Mesenchymal stem cell (in vitro differentiated cells and primary cell): ENCODE measurements at regions not wholly inside any gene's neighbourhood (a gene's known extent, or its start where the extent isn't known, plus 50 kb on each side); places are given as distances from the start of the nearest gene placed in this dataset.

Experiments
- DNase-seq: peaks from one replicate; pipeline ENCODE4 v3.0.0-alpha.2; 2013
- H2AFZ ChIP-seq: one replicate; pipeline ENCODE4 v1.6.1; 2013; ENCODE audit warnings: low read depth, mild to moderate bottlenecking, control low read depth, inconsistent platforms, low read length, moderate library complexity
- H2AK5ac ChIP-seq: 2 replicates; pipeline ENCODE4 v1.6.1; 2013; ENCODE audit warnings: low read length, moderate library complexity, mild to moderate bottlenecking, inconsistent platforms; ENCODE audit not compliant: severe bottlenecking
- H2BK120ac ChIP-seq: one replicate; pipeline ENCODE4 v1.6.1; 2013; ENCODE audit warnings: low read depth, mild to moderate bottlenecking, inconsistent platforms, low read length, moderate library complexity
- H2BK12ac ChIP-seq, 2 experiments: one replicate each; pipeline ENCODE4 v1.6.1; 2013; ENCODE audit warnings: inconsistent platforms in 2 of 2, low read length in 2 of 2, mild to moderate bottlenecking in 2 of 2, moderate library complexity in 2 of 2, control low read depth in 1 of 2
- H2BK15ac ChIP-seq: one replicate; pipeline ENCODE4 v1.6.1; 2013; ENCODE audit warnings: mild to moderate bottlenecking, low read depth, inconsistent platforms; ENCODE audit not compliant: poor library complexity, severe bottlenecking
- H2BK5ac ChIP-seq: 2 replicates; pipeline ENCODE4 v1.6.1; 2013; ENCODE audit warnings: low read depth, mild to moderate bottlenecking, low read length, control low read depth, inconsistent platforms; ENCODE audit not compliant: poor library complexity, severe bottlenecking
- H3K14ac ChIP-seq, 2 experiments: one replicate each; pipeline ENCODE4 v1.6.1; 2013; ENCODE audit warnings: inconsistent platforms in 2 of 2, low read length in 2 of 2, control low read depth in 1 of 2, mild to moderate bottlenecking in 1 of 2, moderate library complexity in 1 of 2
- H3K18ac ChIP-seq, 2 experiments: one replicate each; pipeline ENCODE4 v1.6.1; 2013; ENCODE audit warnings: inconsistent platforms in 2 of 2, low read length in 2 of 2, control low read depth in 1 of 2, low read depth in 1 of 2, mild to moderate bottlenecking in 1 of 2
- H3K23ac ChIP-seq, 2 experiments: one replicate each; pipeline ENCODE4 v1.6.1; 2013; ENCODE audit warnings: inconsistent platforms in 2 of 2, low read length in 2 of 2, mild to moderate bottlenecking in 2 of 2, moderate library complexity in 2 of 2, control low read depth in 1 of 2
- H3K27ac ChIP-seq: 2 replicates; pipeline ENCODE4 v1.5.1; 2013; ENCODE audit warnings: mild to moderate bottlenecking, moderate library complexity, low read length, control low read depth, inconsistent platforms; ENCODE audit not compliant: poor library complexity, severe bottlenecking
- H3K27me3 ChIP-seq, 2 experiments: 2 replicates each; pipeline versions ENCODE4 v1.6.1 to v1.7.0; 2013; ENCODE audit warnings: low read length in 2 of 2, mild to moderate bottlenecking in 2 of 2, moderate library complexity in 2 of 2, control low read depth in 1 of 2, inconsistent platforms in 1 of 2; ENCODE audit not compliant: control insufficient read depth in 1 of 2, insufficient read depth in 1 of 2
- H3K36me3 ChIP-seq, 2 experiments: 2 replicates each; pipeline versions ENCODE4 v1.6.1 to v1.7.0; 2013; ENCODE audit warnings: low read length in 2 of 2, control low read depth in 1 of 2, inconsistent platforms in 1 of 2, low read depth in 1 of 2, mild to moderate bottlenecking in 1 of 2; ENCODE audit not compliant: insufficient read depth in 2 of 2, control insufficient read depth in 1 of 2
- H3K4ac ChIP-seq, 2 experiments: one replicate each; pipeline ENCODE4 v1.6.1; 2013; ENCODE audit warnings: inconsistent platforms in 2 of 2, low read length in 2 of 2, mild to moderate bottlenecking in 2 of 2, moderate library complexity in 2 of 2, control low read depth in 1 of 2, low read depth in 1 of 2
- H3K4me1 ChIP-seq: 2 replicates; pipeline ENCODE4 v1.6.1; 2013; ENCODE audit warnings: low read depth, low read length, control low read depth; ENCODE audit not compliant: control insufficient read depth, insufficient read depth
- H3K4me2 ChIP-seq: 2 replicates; pipeline ENCODE4 v1.6.1; 2013; ENCODE audit warnings: low read length, mild to moderate bottlenecking, inconsistent platforms; ENCODE audit not compliant: poor library complexity, severe bottlenecking
- H3K4me3 ChIP-seq, 2 experiments: 2 replicates each; pipeline versions ENCODE4 v1.5.1 to v1.7.0; 2013; ENCODE audit warnings: low read length in 2 of 2, mild to moderate bottlenecking in 2 of 2, control low read depth in 1 of 2, low read depth in 1 of 2; ENCODE audit not compliant: insufficient read depth in 1 of 2
- H3K79me1 ChIP-seq: replicated peaks from 2 replicates; pipeline ENCODE4 v1.6.1; 2013; ENCODE audit warnings: mild to moderate bottlenecking, control low read depth, low read length, inconsistent platforms; ENCODE audit not compliant: poor library complexity, severe bottlenecking
- H3K9ac ChIP-seq: 2 replicates; pipeline ENCODE4 v1.7.0; 2013; ENCODE audit warnings: mild to moderate bottlenecking, low read length, moderate library complexity
- H3K9me3 ChIP-seq: 2 replicates; pipeline ENCODE4 v1.7.0; 2013; ENCODE audit warnings: mild to moderate bottlenecking, low read length; ENCODE audit not compliant: control insufficient read depth
- H4K8ac ChIP-seq: one replicate; pipeline ENCODE4 v1.6.1; 2013; ENCODE audit warnings: inconsistent platforms, mild to moderate bottlenecking, low read length, moderate library complexity
- H4K91ac ChIP-seq: one replicate; pipeline ENCODE4 v1.6.1; 2013; ENCODE audit warnings: mild to moderate bottlenecking, low read length, inconsistent platforms
- WGBS: methylation state at CpG from one replicate; pipeline ENCODE4 v1.1.7; 2013; ENCODE audit warnings: mixed read lengths; 5-methylcytosine and 5-hydroxymethylcytosine counted together

DNA sequence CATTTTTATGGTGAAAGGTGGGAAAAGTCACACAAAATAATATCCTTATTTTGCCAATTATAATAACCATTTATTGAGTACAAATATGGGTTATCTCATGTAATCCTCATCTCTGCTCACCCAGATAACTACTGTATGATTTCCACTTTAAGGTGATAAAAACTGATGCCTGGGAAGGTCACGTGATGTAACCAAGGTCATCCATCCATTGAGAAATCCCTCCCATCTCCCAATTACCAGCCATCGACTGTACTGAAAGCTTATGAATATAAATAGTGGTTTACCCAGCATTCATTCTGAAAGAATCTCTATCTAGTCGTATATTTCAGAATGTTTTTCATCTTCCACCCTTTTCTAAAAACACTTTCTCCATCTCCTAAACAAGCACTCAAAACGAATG lies 55.0 kb upstream of the IFNAR2 start:
- no peaks in the 10 kb centered on the region for H3K4me1 ChIP-seq
- no peak overlapping the region for H2AFZ ChIP-seq
- no peak overlapping the region for H2BK12ac ChIP-seq
- no peak overlapping the region for H4K91ac ChIP-seq
- no peak overlapping the region for H2BK120ac ChIP-seq
- H3K4ac ChIP-seq, result no peak overlapping the region
- WGBS, result 63% methylated on average over 4 of the region's 4 CpGs
- H3K27me3 ChIP-seq, result peaks cover 25 to 76% of the 10 kb centered on the region in 2 experiments
- H3K79me1 ChIP-seq, result no peaks in the 10 kb centered on the region
- H3K36me3 ChIP-seq, result no peaks in the 10 kb centered on the region
- no peak overlapping the region for H2BK15ac ChIP-seq
- H3K27ac ChIP-seq, result no peak overlapping the region
- H3K23ac ChIP-seq, result no peak overlapping the region
- H3K4me3 ChIP-seq, result no peak overlapping the region
- H4K8ac ChIP-seq, result no peak overlapping the region
- no peak overlapping the region for H3K9ac ChIP-seq
- H3K18ac ChIP-seq, result no peak overlapping the region
- DNase-seq, result no peak
- H3K4me2 ChIP-seq, result no peak overlapping the region
- H3K14ac ChIP-seq, result no peak overlapping the region
- no peaks in the 10 kb centered on the region for H3K9me3 ChIP-seq
- H2AK5ac ChIP-seq, result no peak overlapping the region
- H2BK5ac ChIP-seq, result no peak overlapping the region
